Endothelial cell (in vitro differentiated cells): ENCODE measurements at regions not wholly inside any gene's neighbourhood (a gene's known extent, or its start where the extent isn't known, plus 50 kb on each side); places are given as distances from the start of the nearest gene placed in this dataset.

Source experiments
- DNase-seq: peaks from one replicate; pipeline ENCODE4 v3.0.0; 2021; ENCODE audit warnings: low spot score
- H3K27ac Mint-ChIP-seq: one replicate; pipeline ENCODE4 v1.8.0; 2021; ENCODE audit warnings: mixed read lengths, inconsistent platforms; ENCODE audit not compliant: unreplicated experiment
- H3K27me3 Mint-ChIP-seq: one replicate; pipeline ENCODE4 v1.8.0; 2021; ENCODE audit warnings: mild to moderate bottlenecking, moderate library complexity, mixed read lengths, inconsistent platforms; ENCODE audit not compliant: unreplicated experiment
- H3K36me3 Mint-ChIP-seq: one replicate; pipeline ENCODE4 v1.8.0; 2021; ENCODE audit warnings: mild to moderate bottlenecking, low read depth, mixed read lengths, inconsistent platforms; ENCODE audit not compliant: unreplicated experiment
- H3K4me1 Mint-ChIP-seq: one replicate; pipeline ENCODE4 v1.8.0; 2021; ENCODE audit warnings: mild to moderate bottlenecking, mixed read lengths, inconsistent platforms; ENCODE audit not compliant: unreplicated experiment
- H3K4me3 Mint-ChIP-seq: one replicate; pipeline ENCODE4 v1.8.0; 2021; ENCODE audit warnings: mild to moderate bottlenecking, mixed read lengths, inconsistent platforms; ENCODE audit not compliant: unreplicated experiment
- H3K9me3 Mint-ChIP-seq: one replicate; pipeline ENCODE4 v1.8.0; 2021; ENCODE audit warnings: mixed read lengths, inconsistent platforms; ENCODE audit not compliant: unreplicated experiment
- TF ChIP-seq, protein P1 (sequence below): fragments of 200-600 bp; sonication (generic); IDR thresholded peaks from one replicate; pipeline ENCODE4 v1.5.0; 2021; ENCODE audit warnings: antibody characterized with exemption; ENCODE audit not compliant: unreplicated experiment

- H3K4me1 Mint-ChIP-seq = peaks cover 3% of the 10 kb centered on the region
- TF ChIP-seq, protein P1, sequence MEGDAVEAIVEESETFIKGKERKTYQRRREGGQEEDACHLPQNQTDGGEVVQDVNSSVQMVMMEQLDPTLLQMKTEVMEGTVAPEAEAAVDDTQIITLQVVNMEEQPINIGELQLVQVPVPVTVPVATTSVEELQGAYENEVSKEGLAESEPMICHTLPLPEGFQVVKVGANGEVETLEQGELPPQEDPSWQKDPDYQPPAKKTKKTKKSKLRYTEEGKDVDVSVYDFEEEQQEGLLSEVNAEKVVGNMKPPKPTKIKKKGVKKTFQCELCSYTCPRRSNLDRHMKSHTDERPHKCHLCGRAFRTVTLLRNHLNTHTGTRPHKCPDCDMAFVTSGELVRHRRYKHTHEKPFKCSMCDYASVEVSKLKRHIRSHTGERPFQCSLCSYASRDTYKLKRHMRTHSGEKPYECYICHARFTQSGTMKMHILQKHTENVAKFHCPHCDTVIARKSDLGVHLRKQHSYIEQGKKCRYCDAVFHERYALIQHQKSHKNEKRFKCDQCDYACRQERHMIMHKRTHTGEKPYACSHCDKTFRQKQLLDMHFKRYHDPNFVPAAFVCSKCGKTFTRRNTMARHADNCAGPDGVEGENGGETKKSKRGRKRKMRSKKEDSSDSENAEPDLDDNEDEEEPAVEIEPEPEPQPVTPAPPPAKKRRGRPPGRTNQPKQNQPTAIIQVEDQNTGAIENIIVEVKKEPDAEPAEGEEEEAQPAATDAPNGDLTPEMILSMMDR = no peak
- H3K9me3 Mint-ChIP-seq = no peaks in the 10 kb centered on the region
- H3K27ac Mint-ChIP-seq = no peak overlapping the region
- no peaks in the 10 kb centered on the region for H3K36me3 Mint-ChIP-seq
- H3K27me3 Mint-ChIP-seq = no peaks in the 10 kb centered on the region
- no peak overlapping the region for H3K4me3 Mint-ChIP-seq
- DNase-seq = no peak
Measured at GRCh38 chr6:113625850-113626249, 231.3 kb upstream of the MARCKS start.

GRCh38 chr6:113626475-113626874 is 230.7 kb upstream of the MARCKS start:
- TF ChIP-seq, protein P1 = no peak
- H3K27ac Mint-ChIP-seq = no peak overlapping the region

DNA sequence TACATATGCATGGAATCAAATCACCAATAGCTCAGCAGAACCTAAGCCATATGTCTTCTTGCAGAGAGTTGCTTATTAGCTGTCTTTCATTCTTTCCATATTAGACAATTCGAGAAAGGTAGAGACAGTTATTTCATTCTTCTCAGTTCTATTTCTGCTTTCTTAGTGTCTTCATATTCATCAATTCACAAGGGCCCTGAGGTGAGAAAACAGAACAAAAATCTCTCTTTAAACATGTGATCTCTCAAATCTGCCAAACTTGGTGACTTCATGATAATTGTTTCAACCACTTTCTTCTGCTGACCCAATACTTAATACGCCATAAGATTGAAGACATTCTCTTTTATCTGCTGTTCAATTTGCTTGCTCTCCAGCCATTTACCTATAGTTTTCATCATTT is 229.7 kb upstream of the MARCKS start:
- TF ChIP-seq, protein P1 = no peak
- H3K36me3 Mint-ChIP-seq = no peaks in the 10 kb centered on the region
- H3K27me3 Mint-ChIP-seq = no peaks in the 10 kb centered on the region
- no peak for DNase-seq
- peaks cover 12% of the 10 kb centered on the region for H3K4me1 Mint-ChIP-seq
- H3K27ac Mint-ChIP-seq = no peak overlapping the region
- no peak overlapping the region for H3K4me3 Mint-ChIP-seq
- no peaks in the 10 kb centered on the region for H3K9me3 Mint-ChIP-seq

More at GRCh38 chr6:113626475-113626874, 230.7 kb upstream of the MARCKS start:
- DNase-seq = no peak
- Mint-ChIP-seq H3K36me3 (no peaks in the 10 kb centered on the region), H3K9me3 (no peaks in the 10 kb centered on the region), H3K27me3 (no peaks in the 10 kb centered on the region), H3K4me3 (no peak overlapping the region), H3K4me1 (peaks cover 7% of the 10 kb centered on the region)

DNA sequence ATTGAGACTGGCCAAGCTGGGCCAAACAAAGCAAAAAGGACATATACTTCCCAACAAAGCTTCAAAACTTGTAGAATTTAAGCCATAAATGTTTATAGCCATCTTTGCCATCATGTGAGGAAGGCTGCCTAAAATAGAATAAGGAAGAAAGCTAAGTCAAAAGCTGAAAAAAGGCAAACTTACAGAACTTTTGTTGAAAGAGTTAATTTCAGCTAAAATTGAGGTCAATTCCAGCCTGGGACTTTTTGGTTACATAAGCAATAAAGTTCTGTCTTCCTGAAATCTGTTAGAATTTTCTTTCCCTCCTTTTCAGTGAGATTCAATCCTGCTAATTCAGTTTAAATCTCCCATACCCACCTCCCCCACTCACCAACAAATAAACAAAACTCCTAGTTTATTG is 227.9 kb upstream of the MARCKS start:
- Mint-ChIP-seq H3K27me3 (no peaks in the 10 kb centered on the region), H3K4me1 (peaks cover 12% of the 10 kb centered on the region), H3K9me3 (no peaks in the 10 kb centered on the region), H3K36me3 (no peaks in the 10 kb centered on the region), H3K27ac (no peak overlapping the region), H3K4me3 (no peak overlapping the region)
- DNase-seq = no peak
- TF ChIP-seq, protein P1 = no peak

- Mint-ChIP-seq H3K36me3 (no peaks in the 10 kb centered on the region), H3K4me1 (peaks cover 12% of the 10 kb centered on the region), H3K4me3 (no peak overlapping the region), H3K9me3 (no peaks in the 10 kb centered on the region), H3K27ac (no peak overlapping the region), H3K27me3 (no peaks in the 10 kb centered on the region)
- TF ChIP-seq, protein P1 = no peak
- no peak for DNase-seq
Measured at GRCh38 chr6:113629975-113630737, 227.0 kb upstream of the MARCKS start.
